ENCODE measurements at regions not wholly inside any gene's neighbourhood (a gene's known extent, or its start where the extent isn't known, plus 50 kb on each side); places are given as distances from the start of the nearest gene placed in this dataset.

- intact Hi-C loops (cut with micrococcal nuclease): no loop called here
- Mint-ChIP-seq H3K9me3 (no peaks in the 10 kb centered on the region), H3K27me3 (peaks cover 17% of the 10 kb centered on the region), H3K4me1 (ENCODE audit: low read depth) (peaks cover 3% of the 10 kb centered on the region), H3K27ac (no peak overlapping the region), H3K4me3 (no peak overlapping the region), H3K36me3 (ENCODE audit: low read depth) (no peaks in the 10 kb centered on the region)
Observed at GRCh38 chr3:10744098-10744465, 71.9 kb upstream of the SLC6A11 start.

DNA sequence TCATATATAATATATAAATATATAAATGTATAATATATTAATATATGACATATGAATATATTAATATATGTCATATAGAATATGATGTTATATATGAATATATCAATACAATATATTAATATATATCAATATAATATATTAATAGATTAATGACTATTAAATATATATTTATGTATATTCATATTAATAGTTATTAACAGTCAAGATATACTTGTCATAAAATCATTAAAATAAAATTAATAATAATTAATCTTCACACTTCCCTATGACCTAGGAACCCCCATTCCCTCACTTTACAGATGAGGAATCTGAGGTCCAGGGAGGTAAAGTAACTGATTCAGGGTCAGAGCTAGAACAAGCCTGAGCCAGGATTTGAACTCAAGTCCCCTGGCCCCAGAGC is 70.6 kb upstream of the SLC6A11 start:
- Mint-ChIP-seq H3K27ac (no peak overlapping the region), H3K9me3 (no peaks in the 10 kb centered on the region), H3K4me1 (ENCODE audit: low read depth) (no peaks in the 10 kb centered on the region), H3K4me3 (no peak overlapping the region), H3K27me3 (peaks cover 14% of the 10 kb centered on the region), H3K36me3 (ENCODE audit: low read depth) (no peaks in the 10 kb centered on the region)
- intact Hi-C loops (cut with micrococcal nuclease): no loop called here

DNA sequence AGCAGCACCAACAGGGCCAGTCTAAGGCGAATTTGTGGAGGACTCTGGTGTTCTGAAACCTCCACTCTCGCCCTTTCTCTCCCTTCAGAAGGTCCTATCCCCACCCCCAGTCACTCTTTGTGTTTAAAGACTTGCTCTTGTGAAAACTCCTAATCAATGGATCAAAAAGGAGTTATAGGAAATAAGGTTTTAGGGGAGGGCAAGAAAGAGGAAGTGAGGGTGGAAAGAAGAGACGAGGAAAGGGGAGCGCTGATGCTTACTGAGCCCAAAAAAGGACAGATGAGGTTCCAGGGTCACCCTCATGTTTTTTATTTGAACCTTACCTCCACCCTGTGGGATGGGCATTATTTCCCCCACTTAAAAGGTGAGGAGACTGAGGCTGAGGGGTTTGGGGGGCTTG is 70.0 kb upstream of the SLC6A11 start:
- Mint-ChIP-seq H3K27ac (no peak overlapping the region), H3K27me3 (peaks cover 10% of the 10 kb centered on the region), H3K4me3 (no peak overlapping the region), H3K9me3 (no peaks in the 10 kb centered on the region), H3K36me3 (ENCODE audit: low read depth) (no peaks in the 10 kb centered on the region), H3K4me1 (ENCODE audit: low read depth) (no peaks in the 10 kb centered on the region)
- intact Hi-C loops (cut with micrococcal nuclease): no loop called here

GRCh38 chr3:10746684-10747083 is 69.3 kb upstream of the SLC6A11 start:
- no peak overlapping the region for H3K4me3 Mint-ChIP-seq
- H3K27me3 Mint-ChIP-seq: peaks cover 10% of the 10 kb centered on the region
- H3K27ac Mint-ChIP-seq: no peak overlapping the region
- H3K36me3 Mint-ChIP-seq (ENCODE audit: low read depth): no peaks in the 10 kb centered on the region
- intact Hi-C loops (cut with micrococcal nuclease): no loop called here
- no peaks in the 10 kb centered on the region for H3K9me3 Mint-ChIP-seq
- H3K4me1 Mint-ChIP-seq (ENCODE audit: low read depth): no peaks in the 10 kb centered on the region

GRCh38 chr3:10747341-10747740 is 68.7 kb upstream of the SLC6A11 start:
- no peaks in the 10 kb centered on the region for H3K9me3 Mint-ChIP-seq
- peaks cover 10% of the 10 kb centered on the region for H3K27me3 Mint-ChIP-seq
- H3K36me3 Mint-ChIP-seq (ENCODE audit: low read depth): no peaks in the 10 kb centered on the region
- H3K4me1 Mint-ChIP-seq (ENCODE audit: low read depth): no peaks in the 10 kb centered on the region
- H3K27ac Mint-ChIP-seq: no peak overlapping the region
- intact Hi-C loops (cut with micrococcal nuclease): no loop called here
- no peak overlapping the region for H3K4me3 Mint-ChIP-seq

DNA sequence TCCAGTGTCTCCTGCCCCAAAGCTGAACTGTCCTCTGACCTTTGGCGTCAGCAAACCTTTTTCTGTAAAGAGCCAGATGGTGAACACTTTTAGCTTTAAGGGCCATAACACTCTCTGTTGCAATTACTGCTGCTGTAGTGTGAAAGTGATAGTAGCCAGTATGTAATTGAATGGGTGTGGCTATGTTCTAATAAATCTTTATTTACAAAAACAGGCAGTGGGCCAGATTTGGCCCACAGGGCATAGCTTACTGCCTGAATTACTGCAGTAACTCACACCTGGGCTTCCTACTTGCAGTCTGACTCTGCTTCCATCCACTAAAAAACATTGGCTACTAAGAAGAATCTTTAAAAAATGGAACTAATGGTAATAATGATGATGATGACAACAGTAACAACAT is 68.0 kb upstream of the SLC6A11 start:
- Mint-ChIP-seq H3K4me3 (no peak overlapping the region), H3K27ac (no peak overlapping the region), H3K4me1 (ENCODE audit: low read depth) (no peaks in the 10 kb centered on the region), H3K27me3 (peaks cover 9% of the 10 kb centered on the region), H3K9me3 (no peaks in the 10 kb centered on the region), H3K36me3 (ENCODE audit: low read depth) (no peaks in the 10 kb centered on the region)
- intact Hi-C loops (cut with micrococcal nuclease): no loop called here

- peaks cover 18% of the 10 kb centered on the region for H3K27me3 Mint-ChIP-seq
- intact Hi-C loops (cut with micrococcal nuclease): loop anchor here (10.0 kb wide), 2 partner anchors 231 to 581 kb away; no protein-coding TSS in a partner anchor
Observed at GRCh38 chr3:10753964-10754363, 62.1 kb upstream of the SLC6A11 start.

DNA sequence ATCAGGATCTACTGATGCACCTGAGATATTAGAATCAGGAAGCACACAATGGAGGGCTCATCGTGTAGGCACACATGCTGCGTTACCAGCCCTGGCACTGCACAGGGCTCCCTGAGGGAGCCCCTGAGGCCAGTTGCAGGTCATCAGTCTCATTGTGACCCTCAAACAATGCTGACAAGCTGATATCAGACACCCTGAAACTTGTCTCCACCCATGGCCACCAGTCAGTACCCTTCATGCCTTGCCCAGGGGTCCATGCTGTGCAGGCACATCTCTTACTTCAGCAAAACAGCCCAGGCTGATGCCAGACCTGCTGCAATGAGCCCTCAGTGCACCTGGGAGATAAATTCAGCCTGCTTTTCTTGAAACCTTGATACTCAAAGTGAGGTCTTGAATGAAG is 59.5 kb upstream of the SLC6A11 start:
- no peak overlapping the region for H3K4me3 Mint-ChIP-seq
- no peaks in the 10 kb centered on the region for H3K9me3 Mint-ChIP-seq
- intact Hi-C loops (cut with micrococcal nuclease): loop anchor here (10.0 kb wide), 2 partner anchors 228 to 578 kb away; no protein-coding TSS in a partner anchor
- no peaks in the 10 kb centered on the region for H3K4me1 Mint-ChIP-seq (ENCODE audit: low read depth)
- no peaks in the 10 kb centered on the region for H3K36me3 Mint-ChIP-seq (ENCODE audit: low read depth)
- H3K27ac Mint-ChIP-seq: no peak overlapping the region
- peaks cover 26% of the 10 kb centered on the region for H3K27me3 Mint-ChIP-seq

More at GRCh38 chr3:10753964-10754363, 62.1 kb upstream of the SLC6A11 start:
- H3K36me3 Mint-ChIP-seq (ENCODE audit: low read depth): no peaks in the 10 kb centered on the region
- no peak overlapping the region for H3K4me3 Mint-ChIP-seq
- no peaks in the 10 kb centered on the region for H3K9me3 Mint-ChIP-seq
- no peak overlapping the region for H3K27ac Mint-ChIP-seq
- no peaks in the 10 kb centered on the region for H3K4me1 Mint-ChIP-seq (ENCODE audit: low read depth)

- Mint-ChIP-seq H3K36me3 (ENCODE audit: low read depth) (no peaks in the 10 kb centered on the region), H3K9me3 (no peaks in the 10 kb centered on the region), H3K27ac (no peak overlapping the region), H3K4me3 (no peak overlapping the region), H3K4me1 (ENCODE audit: low read depth) (no peaks in the 10 kb centered on the region), H3K27me3 (peaks cover 28% of the 10 kb centered on the region)
- intact Hi-C loops (cut with micrococcal nuclease): loop anchor here (10.0 kb wide), 2 partner anchors 228 to 578 kb away; no protein-coding TSS in a partner anchor
Observed at GRCh38 chr3:10757021-10757820, 58.8 kb upstream of the SLC6A11 start.

GRCh38 chr3:10757821-10758130 is 58.3 kb upstream of the SLC6A11 start:
- Mint-ChIP-seq H3K4me3 (no peak overlapping the region), H3K9me3 (no peaks in the 10 kb centered on the region), H3K27me3 (peaks cover 28% of the 10 kb centered on the region), H3K4me1 (ENCODE audit: low read depth) (no peaks in the 10 kb centered on the region), H3K27ac (no peak overlapping the region), H3K36me3 (ENCODE audit: low read depth) (no peaks in the 10 kb centered on the region)
- intact Hi-C loops (cut with micrococcal nuclease): loop anchor here (1.0 to 10.0 kb wide), 4 partner anchors 126 to 577 kb away; no protein-coding TSS in a partner anchor

- intact Hi-C loops (cut with micrococcal nuclease): loop anchor here (1.0 to 10.0 kb wide), 4 partner anchors 125 to 576 kb away; no protein-coding TSS in a partner anchor
Observed at GRCh38 chr3:10758304-10759037, 57.6 kb upstream of the SLC6A11 start.

GRCh38 chr3:10759495-10759894 is 56.5 kb upstream of the SLC6A11 start:
- intact Hi-C loops (cut with micrococcal nuclease): loop anchor here (10.0 kb wide), 2 partner anchors 225 to 575 kb away; no protein-coding TSS in a partner anchor
- Mint-ChIP-seq H3K27me3 (peaks cover 23% of the 10 kb centered on the region), H3K9me3 (no peaks in the 10 kb centered on the region), H3K4me1 (ENCODE audit: low read depth) (no peaks in the 10 kb centered on the region), H3K27ac (no peak overlapping the region), H3K36me3 (ENCODE audit: low read depth) (no peaks in the 10 kb centered on the region), H3K4me3 (no peak overlapping the region)

More at GRCh38 chr3:10758304-10759037, 57.6 kb upstream of the SLC6A11 start:
- Mint-ChIP-seq H3K27me3 (peaks cover 23% of the 10 kb centered on the region), H3K27ac (no peak overlapping the region), H3K36me3 (ENCODE audit: low read depth) (no peaks in the 10 kb centered on the region), H3K4me1 (ENCODE audit: low read depth) (no peaks in the 10 kb centered on the region), H3K9me3 (no peaks in the 10 kb centered on the region), H3K4me3 (no peak overlapping the region)

GRCh38 chr3:10760199-10760598 is 55.8 kb upstream of the SLC6A11 start:
- Mint-ChIP-seq H3K9me3 (no peaks in the 10 kb centered on the region), H3K36me3 (ENCODE audit: low read depth) (no peaks in the 10 kb centered on the region), H3K4me3 (no peak overlapping the region), H3K27ac (no peak overlapping the region), H3K27me3 (peaks cover 22% of the 10 kb centered on the region), H3K4me1 (ENCODE audit: low read depth) (no peaks in the 10 kb centered on the region)
- intact Hi-C loops (cut with micrococcal nuclease): no loop called here

GRCh38 chr3:10761583-10761982 is 54.4 kb upstream of the SLC6A11 start:
- Mint-ChIP-seq H3K36me3 (ENCODE audit: low read depth) (no peaks in the 10 kb centered on the region), H3K4me1 (ENCODE audit: low read depth) (no peaks in the 10 kb centered on the region)
- intact Hi-C loops (cut with micrococcal nuclease): no loop called here

More at GRCh38 chr3:10761583-10761982, 54.4 kb upstream of the SLC6A11 start:
- H3K27ac Mint-ChIP-seq: no peak overlapping the region
- H3K27me3 Mint-ChIP-seq: peaks cover 22% of the 10 kb centered on the region
- H3K4me3 Mint-ChIP-seq: no peak overlapping the region
- no peaks in the 10 kb centered on the region for H3K9me3 Mint-ChIP-seq

Measured in dendritic cell treated with granulocyte-macrophage colony-stimulating factor and Interleukin-4, amounts not matched to agents 40 ng/mL and 50 ng/mL, for 4 days (primary cell).